DMS153 treated with DMSO at 0.1 percent for 48 hours (cell line): ENCODE measurements at regions not wholly inside any gene's neighbourhood (a gene's known extent, or its start where the extent isn't known, plus 50 kb on each side); places are given as distances from the start of the nearest gene placed in this dataset.

Experiments used
- DNase-seq: peaks from one replicate; lab custom pipeline; 2025; ENCODE audit not compliant: unreplicated experiment; lab: John Stamatoyannopoulos, UW

- no peak for DNase-seq
These were observed 58.5 kb downstream of the DLL1 start for GRCh38 chr6:170232186-170233002.

- no peak for DNase-seq
These were observed 59.3 kb downstream of the DLL1 start for GRCh38 chr6:170231293-170232185.

- DNase-seq: no peak
These were observed 60.2 kb downstream of the DLL1 start for GRCh38 chr6:170230520-170231292.

- no peak for DNase-seq
These were observed 60.9 kb downstream of the DLL1 start for GRCh38 chr6:170229851-170230519.

- DNase-seq: no peak
These were observed 61.5 kb downstream of the DLL1 start for GRCh38 chr6:170229396-170229795.

GRCh38 chr6:170228946-170229310 is 62.0 kb downstream of the DLL1 start:
- no peak for DNase-seq

GRCh38 chr6:170227996-170228945 is 62.6 kb downstream of the DLL1 start:
- no peak for DNase-seq

- DNase-seq: no peak
These were observed 63.3 kb downstream of the DLL1 start for GRCh38 chr6:170227521-170227983.

GRCh38 chr6:170226647-170227046 is 64.2 kb downstream of the DLL1 start:
- DNase-seq: no peak

- peak; percentile 22 for DNase-seq
These were observed 64.9 kb downstream of the DLL1 start for GRCh38 chr6:170225852-170226417.

GRCh38 chr6:170224694-170225660 is 65.9 kb downstream of the DLL1 start:
- peak; percentile 55 for DNase-seq

GRCh38 chr6:170223718-170224693 is 66.9 kb downstream of the DLL1 start:
- DNase-seq: no peak

- peak; percentile 84 for DNase-seq
These were observed 68.1 kb downstream of the DLL1 start for GRCh38 chr6:170222498-170223471.

- DNase-seq: peak; percentile 37
These were observed 69.0 kb downstream of the DLL1 start for GRCh38 chr6:170221753-170222400.

- DNase-seq: no peak
These were observed 69.7 kb downstream of the DLL1 start for GRCh38 chr6:170221052-170221752.
